ENCODE measurements at regions not wholly inside any gene's neighbourhood (a gene's known extent, or its start where the extent isn't known, plus 50 kb on each side); places are given as distances from the start of the nearest gene placed in this dataset.

DNA sequence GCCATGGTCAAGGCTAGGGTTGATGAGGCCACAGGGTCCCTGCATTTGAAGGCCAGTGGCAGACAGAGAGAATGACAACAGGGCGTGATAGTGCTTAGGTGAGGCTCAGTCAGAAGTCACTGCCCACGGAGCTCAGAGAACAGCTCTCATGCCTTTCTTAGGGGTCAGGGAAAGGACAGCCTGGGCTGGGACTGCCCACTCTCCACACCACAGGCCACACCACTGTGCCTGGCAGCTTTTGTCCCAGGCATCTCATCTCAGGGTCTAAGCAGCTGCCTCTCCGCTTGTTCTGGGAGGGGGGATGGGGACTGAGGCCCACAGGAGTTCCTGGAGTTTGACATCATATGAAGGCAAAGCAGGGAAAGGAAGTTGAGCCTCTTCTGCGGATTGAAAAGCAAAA, 150.2 kb upstream of the B3GAT1 start:
- in situ Hi-C loops (cut with MboI; ENCODE audit: low sequenced_read_pairs) = no loop called here
- no peaks in the 10 kb centered on the region for H3K36me3 ChIP-seq (replicated peaks)
- H3K27me3 ChIP-seq (ENCODE audit: low read depth) = no peaks in the 10 kb centered on the region; the same call in 1 of the 2 replicates
- H3K9me3 ChIP-seq = no peaks in the 10 kb centered on the region
- no peaks in the 10 kb centered on the region for H3K4me1 ChIP-seq
- H3K4me3 ChIP-seq = no peak overlapping the region
- DNase-seq (ENCODE audit: low spot score in 2 of 2) = no peak

DNA sequence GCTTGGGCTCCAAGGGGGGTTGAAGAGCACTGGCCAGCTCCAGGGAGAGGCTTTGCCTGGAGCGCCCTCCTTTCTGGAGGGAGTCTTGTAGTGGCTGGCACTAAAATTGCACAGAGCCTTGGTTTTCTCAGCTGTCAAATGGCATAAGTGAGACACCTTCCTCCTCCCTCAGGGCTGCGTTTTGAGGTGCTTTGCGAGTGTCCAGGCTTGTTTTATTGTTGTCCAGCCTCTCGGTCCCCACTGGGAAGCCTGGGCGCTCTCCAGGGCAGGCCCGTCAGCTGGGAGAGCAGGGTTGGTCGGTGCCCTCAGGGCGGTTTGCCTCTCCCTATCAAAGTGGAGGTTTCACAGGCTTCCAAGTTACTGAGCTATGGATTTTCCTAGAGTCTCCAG, 149.3 kb upstream of the B3GAT1 start:
- no peak for DNase-seq (ENCODE audit: low spot score in 2 of 2)
- Histone ChIP-seq H3K36me3 (replicated peaks) (no peaks in the 10 kb centered on the region), H3K4me1 (no peaks in the 10 kb centered on the region), H3K27me3 (ENCODE audit: low read depth) (no peaks in the 10 kb centered on the region; the same call in 1 of the 2 replicates), H3K4me3 (no peak overlapping the region), H3K9me3 (no peaks in the 10 kb centered on the region)
- in situ Hi-C loops (cut with MboI; ENCODE audit: low sequenced_read_pairs) = no loop called here

DNA sequence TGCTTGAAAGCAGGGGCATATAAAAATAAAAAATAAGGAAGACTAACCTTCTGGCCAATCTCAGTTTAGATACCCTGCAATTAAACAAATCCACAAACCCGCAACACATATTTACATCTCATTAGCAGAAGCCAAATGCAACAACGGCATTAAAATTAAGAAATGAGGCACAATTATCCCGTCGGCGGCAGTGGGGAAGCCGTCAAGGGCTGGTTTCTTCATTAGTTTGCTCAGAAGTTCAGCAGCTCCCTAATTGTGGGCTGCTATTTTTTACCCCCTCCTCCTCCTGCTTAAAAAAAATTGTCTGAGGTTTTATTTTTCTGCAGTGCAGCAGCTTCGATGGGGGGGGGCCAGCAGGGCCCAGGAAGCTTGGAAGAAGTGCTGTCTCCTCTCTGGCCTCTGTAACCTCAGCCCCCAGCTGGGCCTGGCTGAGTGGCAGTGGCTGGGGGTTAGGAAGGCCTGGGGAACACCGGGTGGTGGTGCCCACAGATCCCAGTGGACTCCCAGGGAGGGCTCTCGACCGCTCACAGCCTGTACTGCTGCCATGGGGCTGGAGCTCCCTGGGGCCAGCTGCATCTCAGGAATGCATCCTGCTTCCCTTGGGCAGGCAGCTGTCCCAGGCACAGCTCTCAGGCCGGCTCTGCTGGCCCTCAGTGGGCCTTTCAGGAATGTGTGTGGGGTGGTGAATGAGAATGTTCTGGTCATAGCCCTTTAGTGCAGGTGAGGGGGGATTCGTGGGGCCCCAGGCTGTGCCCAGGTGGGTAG, 148.7 kb upstream of the B3GAT1 start:
- DNase-seq (ENCODE audit: low spot score in 2 of 2) = no peak
- Histone ChIP-seq H3K27me3 (ENCODE audit: low read depth) (no peaks in the 10 kb centered on the region; the same call in 1 of the 2 replicates), H3K4me3 (no peak overlapping the region), H3K4me1 (no peaks in the 10 kb centered on the region), H3K36me3 (replicated peaks) (no peaks in the 10 kb centered on the region), H3K9me3 (no peaks in the 10 kb centered on the region)
- in situ Hi-C loops (cut with MboI; ENCODE audit: low sequenced_read_pairs) = no loop called here

DNA sequence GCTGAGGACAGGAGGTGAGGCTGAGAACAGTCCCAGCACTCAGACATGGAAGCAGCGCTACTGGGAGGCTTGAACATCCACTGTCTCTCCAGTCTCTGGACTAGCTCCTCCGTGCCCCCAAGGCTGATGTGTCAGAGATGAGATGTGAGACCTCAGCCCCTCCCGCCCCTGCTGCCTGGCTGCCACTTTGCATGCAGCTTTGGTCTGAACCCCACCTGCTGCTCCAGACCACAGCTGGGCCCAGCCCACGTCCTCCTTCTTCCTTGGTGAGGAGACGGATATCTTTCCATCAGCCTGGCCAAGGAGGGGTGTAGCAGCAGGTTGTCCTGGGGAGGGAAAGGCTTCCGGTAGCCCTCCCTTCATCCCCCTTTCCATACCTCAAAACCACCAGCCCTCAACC, 148.0 kb upstream of the B3GAT1 start:
- Histone ChIP-seq H3K9me3 (no peaks in the 10 kb centered on the region), H3K4me1 (no peaks in the 10 kb centered on the region), H3K4me3 (no peak overlapping the region), H3K27me3 (ENCODE audit: low read depth) (no peaks in the 10 kb centered on the region; the same call in 1 of the 2 replicates), H3K36me3 (replicated peaks) (no peaks in the 10 kb centered on the region)
- no peak for DNase-seq (ENCODE audit: low spot score in 2 of 2)
- in situ Hi-C loops (cut with MboI; ENCODE audit: low sequenced_read_pairs) = no loop called here

DNA sequence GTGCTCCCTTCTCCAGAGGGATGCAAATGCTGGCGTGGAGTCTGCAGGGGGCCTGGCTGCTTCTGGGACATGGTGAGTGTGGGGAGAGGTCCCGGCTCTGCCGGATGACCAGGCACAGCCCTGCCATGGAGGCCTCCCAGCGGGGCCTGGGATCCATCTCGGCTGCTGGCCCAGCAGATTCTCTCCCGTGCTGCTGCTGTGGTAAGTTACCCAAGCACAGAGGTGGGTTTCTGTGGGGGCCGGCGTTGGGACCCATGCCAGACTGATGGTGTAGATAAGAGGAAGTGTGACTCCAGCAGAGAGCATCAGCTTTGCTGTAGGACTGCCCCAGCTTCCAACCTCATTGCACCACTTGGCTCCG, 147.5 kb upstream of the B3GAT1 start:
- Histone ChIP-seq H3K4me1 (no peaks in the 10 kb centered on the region), H3K36me3 (replicated peaks) (no peaks in the 10 kb centered on the region), H3K27me3 (ENCODE audit: low read depth) (no peaks in the 10 kb centered on the region; the same call in 1 of the 2 replicates), H3K4me3 (no peak overlapping the region), H3K9me3 (no peaks in the 10 kb centered on the region)
- no peak for DNase-seq (ENCODE audit: low spot score in 2 of 2)
- in situ Hi-C loops (cut with MboI; ENCODE audit: low sequenced_read_pairs) = no loop called here

DNA sequence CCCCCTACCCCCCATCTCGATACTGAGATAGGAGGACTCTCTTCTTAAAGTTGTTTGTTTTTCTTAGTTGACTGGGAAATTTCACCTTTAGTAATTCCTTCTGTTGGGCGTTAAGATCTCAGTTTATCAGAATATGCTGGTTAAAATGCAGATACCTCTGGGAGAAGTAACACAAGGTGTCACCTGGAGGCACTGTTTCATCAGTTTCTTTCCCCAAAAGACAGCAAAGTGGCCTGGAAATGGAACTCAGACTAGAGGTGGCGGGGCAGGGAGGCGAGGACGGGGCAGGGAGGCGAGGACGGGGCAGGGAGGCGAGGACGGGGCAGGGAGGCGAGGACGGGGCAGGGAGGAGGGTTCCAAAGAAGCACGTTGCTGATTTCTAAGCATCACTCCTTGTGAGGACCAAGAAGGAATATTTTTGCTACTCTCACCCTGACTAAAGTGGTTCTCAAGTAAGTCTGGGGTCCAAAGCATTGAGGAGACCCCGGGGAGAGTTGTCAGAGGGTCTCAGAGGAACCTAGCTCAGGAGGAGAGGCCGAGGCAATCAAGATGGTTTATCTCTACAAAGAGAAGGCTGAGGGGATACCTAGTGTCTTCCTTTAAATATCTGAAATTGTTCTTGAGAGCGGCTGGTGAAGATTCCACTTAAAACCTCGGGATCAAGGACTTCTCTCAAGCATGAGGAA, 147.0 kb upstream of the B3GAT1 start:
- in situ Hi-C loops (cut with MboI; ENCODE audit: low sequenced_read_pairs) = no loop called here
- Histone ChIP-seq H3K36me3 (replicated peaks) (no peaks in the 10 kb centered on the region), H3K4me1 (no peaks in the 10 kb centered on the region), H3K9me3 (no peaks in the 10 kb centered on the region), H3K27me3 (ENCODE audit: low read depth) (no peaks in the 10 kb centered on the region; the same call in 1 of the 2 replicates), H3K4me3 (no peak overlapping the region)
- no peak for DNase-seq (ENCODE audit: low spot score in 2 of 2)

DNA sequence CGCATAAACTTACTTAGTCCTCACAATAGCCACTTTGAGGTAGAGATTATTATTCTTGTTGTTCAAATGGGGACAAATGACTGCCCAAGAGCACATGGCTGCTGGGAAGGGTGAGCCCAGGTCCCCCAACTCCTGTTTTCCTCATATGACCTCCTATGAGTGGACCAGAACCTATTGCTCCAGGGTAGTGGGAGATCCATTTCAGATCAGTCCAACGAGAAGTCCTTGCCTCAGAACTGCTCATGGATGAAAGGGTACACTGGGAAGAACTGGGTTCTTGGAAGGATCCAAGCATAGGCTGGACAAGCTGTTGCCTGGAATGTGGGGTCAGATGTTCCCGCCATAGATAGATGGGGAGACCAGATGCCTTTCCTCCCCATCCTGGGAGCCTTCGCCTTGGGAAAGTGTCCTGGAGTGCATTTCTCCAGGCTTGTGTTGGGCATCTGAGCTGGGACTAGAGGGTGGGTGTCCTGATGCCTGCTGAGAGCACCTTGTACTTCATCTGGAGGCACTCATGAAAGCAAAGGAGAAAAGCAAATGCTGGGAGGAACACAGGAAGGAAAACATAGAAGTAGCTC, 146.3 kb upstream of the B3GAT1 start:
- in situ Hi-C loops (cut with MboI; ENCODE audit: low sequenced_read_pairs) = no loop called here
- no peak overlapping the region for H3K4me3 ChIP-seq
- DNase-seq (ENCODE audit: low spot score in 2 of 2) = no peak
- H3K9me3 ChIP-seq = no peaks in the 10 kb centered on the region
- H3K27me3 ChIP-seq (ENCODE audit: low read depth) = no peaks in the 10 kb centered on the region; the same call in 1 of the 2 replicates
- no peaks in the 10 kb centered on the region for H3K36me3 ChIP-seq (replicated peaks)
- no peaks in the 10 kb centered on the region for H3K4me1 ChIP-seq

DNA sequence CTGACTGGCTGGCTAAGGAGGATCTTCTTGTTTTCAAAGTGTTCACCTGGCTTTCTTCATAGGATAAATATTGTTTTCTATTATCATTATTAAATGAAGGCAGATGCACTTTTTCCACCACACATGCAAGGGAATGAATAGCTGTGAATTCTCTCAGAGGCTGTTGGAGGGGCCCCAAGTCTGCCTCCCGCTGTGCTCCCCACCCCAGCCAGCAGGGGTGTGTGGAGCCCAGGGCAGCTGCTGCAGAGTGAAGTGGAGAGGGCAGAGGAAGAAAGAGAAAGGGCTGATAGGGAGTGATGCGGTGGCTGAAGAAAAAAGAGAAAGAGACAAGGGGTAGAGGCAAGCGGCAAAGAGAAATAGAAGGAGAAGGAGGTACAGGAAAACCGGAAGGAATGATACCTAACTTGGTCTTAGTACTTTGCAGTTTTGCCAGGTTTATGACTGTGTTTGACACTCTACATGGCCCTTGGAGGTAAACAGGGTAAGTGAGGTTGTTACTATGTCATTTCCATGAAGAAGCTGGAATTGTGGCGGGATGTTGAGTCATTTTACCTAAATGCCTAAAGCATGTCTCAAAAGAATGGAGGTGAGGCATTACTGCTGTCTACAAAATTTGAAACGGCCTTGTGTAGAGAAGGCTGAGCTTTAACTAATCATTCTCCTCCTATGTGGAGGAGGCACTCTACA, 145.7 kb upstream of the B3GAT1 start:
- no peaks in the 10 kb centered on the region for H3K36me3 ChIP-seq (replicated peaks)
- no peak for DNase-seq (ENCODE audit: low spot score in 2 of 2)

DNA sequence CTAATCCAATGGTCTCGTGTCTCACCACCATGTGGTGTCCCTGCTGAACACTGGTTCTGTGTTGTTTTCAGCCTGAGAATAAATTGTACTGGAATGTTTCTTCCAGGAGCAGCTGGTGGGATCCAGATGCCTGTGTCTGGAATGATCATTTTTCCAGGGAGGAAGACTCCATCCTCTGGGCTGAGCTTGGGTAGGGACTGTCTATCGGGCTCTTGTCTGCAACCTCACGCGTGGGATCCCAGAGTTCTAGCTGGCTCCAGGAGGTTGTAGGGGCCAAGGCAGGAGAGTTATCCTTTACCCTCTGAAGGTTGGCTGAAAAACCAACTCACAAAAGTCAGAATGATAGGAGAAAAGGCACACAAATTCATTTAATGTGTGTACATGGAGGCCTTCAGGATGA, 144.1 kb upstream of the B3GAT1 start:
- Histone ChIP-seq H3K4me3 (no peak overlapping the region), H3K27me3 (ENCODE audit: low read depth) (peaks cover 4% of the 10 kb centered on the region), H3K9me3 (no peaks in the 10 kb centered on the region), H3K4me1 (no peaks in the 10 kb centered on the region), H3K36me3 (replicated peaks) (no peaks in the 10 kb centered on the region)
- in situ Hi-C loops (cut with MboI; ENCODE audit: low sequenced_read_pairs) = no loop called here
- no peak for DNase-seq (ENCODE audit: low spot score in 2 of 2)

More for the DNA sequence above, 145.7 kb upstream of the B3GAT1 start:
- H3K9me3 ChIP-seq = no peaks in the 10 kb centered on the region
- in situ Hi-C loops (cut with MboI; ENCODE audit: low sequenced_read_pairs) = no loop called here
- no peak overlapping the region for H3K4me3 ChIP-seq
- peaks cover 2% of the 10 kb centered on the region for H3K27me3 ChIP-seq (ENCODE audit: low read depth)
- no peaks in the 10 kb centered on the region for H3K4me1 ChIP-seq

DNA sequence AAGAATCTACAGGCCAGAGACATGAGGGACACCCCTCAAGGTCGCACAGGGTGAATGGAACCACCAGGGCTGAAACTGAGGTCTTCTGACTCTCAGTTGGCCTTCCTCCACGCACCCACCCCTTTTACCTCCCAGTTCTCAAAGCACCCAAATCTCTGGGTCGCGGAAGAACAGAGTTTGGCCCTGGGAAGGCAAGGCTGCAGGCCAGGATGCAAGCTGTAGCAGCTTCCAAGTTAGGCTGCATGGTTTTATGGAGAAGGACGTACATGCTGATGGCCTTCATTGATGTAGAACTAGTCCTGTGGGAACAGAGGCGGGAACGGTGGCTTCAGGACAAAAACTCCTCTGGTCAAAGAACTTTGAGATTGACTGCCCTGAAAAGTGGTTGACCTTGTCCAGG, 143.5 kb upstream of the B3GAT1 start:
- DNase-seq (ENCODE audit: low spot score in 2 of 2) = no peak
- peaks cover 4% of the 10 kb centered on the region for H3K27me3 ChIP-seq (ENCODE audit: low read depth)
- H3K4me3 ChIP-seq = no peak overlapping the region
- H3K36me3 ChIP-seq (replicated peaks) = no peaks in the 10 kb centered on the region
- H3K4me1 ChIP-seq = no peaks in the 10 kb centered on the region
- in situ Hi-C loops (cut with MboI; ENCODE audit: low sequenced_read_pairs) = no loop called here
- no peaks in the 10 kb centered on the region for H3K9me3 ChIP-seq

DNA sequence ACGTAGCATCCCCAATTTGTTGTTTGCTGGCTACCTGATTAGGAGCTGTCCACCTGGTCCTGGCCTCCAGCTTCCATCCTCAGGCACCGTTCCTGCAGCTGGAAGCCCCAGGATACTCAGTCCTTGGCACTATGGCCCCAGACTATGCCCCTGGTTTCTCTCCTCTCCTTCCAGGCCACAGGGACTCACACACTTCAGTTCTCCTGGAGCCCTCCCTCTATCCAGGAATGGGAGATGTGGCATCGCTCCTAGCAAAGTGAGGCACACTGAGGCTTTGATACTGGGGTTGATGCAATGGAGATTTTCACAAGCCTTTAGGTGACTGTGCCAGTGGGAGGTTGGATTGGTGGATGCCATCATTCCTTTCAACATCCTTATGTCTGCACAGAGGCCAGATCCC, 142.8 kb upstream of the B3GAT1 start:
- DNase-seq (ENCODE audit: low spot score in 2 of 2) = no peak
- H3K4me1 ChIP-seq = no peaks in the 10 kb centered on the region
- in situ Hi-C loops (cut with MboI; ENCODE audit: low sequenced_read_pairs) = no loop called here

DNA sequence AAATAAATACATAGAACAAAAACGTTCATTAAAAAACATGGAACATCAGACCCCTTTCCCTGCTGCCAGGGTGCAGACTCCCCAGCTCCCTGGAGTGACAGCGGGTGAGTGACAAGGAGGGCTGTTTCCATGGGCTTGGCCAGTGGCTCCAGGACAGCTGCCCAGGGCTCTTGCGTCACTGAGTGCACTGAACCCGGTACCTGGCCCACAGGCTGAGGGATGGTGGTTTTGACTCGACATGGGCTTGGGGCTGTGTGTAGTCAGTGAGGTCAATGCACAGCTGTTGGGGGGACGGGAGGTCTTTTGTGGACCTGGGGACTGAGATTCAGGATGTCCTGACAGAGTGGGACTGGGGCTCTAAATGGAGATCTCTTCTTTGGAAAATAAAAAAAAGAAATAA, 142.1 kb upstream of the B3GAT1 start:
- in situ Hi-C loops (cut with MboI; ENCODE audit: low sequenced_read_pairs) = no loop called here
- no peaks in the 10 kb centered on the region for H3K36me3 ChIP-seq (replicated peaks)
- no peak for DNase-seq (ENCODE audit: low spot score in 2 of 2)
- H3K27me3 ChIP-seq (ENCODE audit: low read depth) = peaks cover 4% of the 10 kb centered on the region
- no peak overlapping the region for H3K4me3 ChIP-seq
- H3K4me1 ChIP-seq = no peaks in the 10 kb centered on the region
- no peaks in the 10 kb centered on the region for H3K9me3 ChIP-seq

More for the DNA sequence above, 142.8 kb upstream of the B3GAT1 start:
- no peak overlapping the region for H3K4me3 ChIP-seq
- peaks cover 4% of the 10 kb centered on the region for H3K27me3 ChIP-seq (ENCODE audit: low read depth)
- no peaks in the 10 kb centered on the region for H3K9me3 ChIP-seq
- no peaks in the 10 kb centered on the region for H3K36me3 ChIP-seq (replicated peaks)

DNA sequence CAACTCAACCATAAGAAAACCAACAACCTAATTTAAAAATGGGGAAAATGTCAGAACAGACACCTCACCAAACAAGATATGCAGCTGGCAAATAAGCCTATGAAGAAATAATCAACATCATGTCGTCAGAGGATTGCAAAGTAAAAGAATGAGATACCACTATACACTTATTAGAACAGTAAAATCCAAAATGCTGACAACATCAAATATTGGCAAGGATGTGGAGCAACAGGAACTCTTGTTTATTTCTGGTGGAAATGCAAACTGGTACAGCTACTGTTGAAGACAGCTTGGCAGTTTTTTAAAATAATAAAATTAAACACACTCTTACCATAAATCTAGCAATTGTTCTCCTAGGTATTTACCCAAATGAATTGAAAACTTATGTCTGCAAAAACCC, 140.7 kb upstream of the B3GAT1 start:
- in situ Hi-C loops (cut with MboI; ENCODE audit: low sequenced_read_pairs) = no loop called here
- H3K4me1 ChIP-seq = no peaks in the 10 kb centered on the region
- H3K27me3 ChIP-seq (ENCODE audit: low read depth) = peaks cover 4% of the 10 kb centered on the region
- H3K4me3 ChIP-seq = no peak overlapping the region
- DNase-seq (ENCODE audit: low spot score in 2 of 2) = no peak
- no peaks in the 10 kb centered on the region for H3K36me3 ChIP-seq (replicated peaks)
- H3K9me3 ChIP-seq = no peaks in the 10 kb centered on the region

DNA sequence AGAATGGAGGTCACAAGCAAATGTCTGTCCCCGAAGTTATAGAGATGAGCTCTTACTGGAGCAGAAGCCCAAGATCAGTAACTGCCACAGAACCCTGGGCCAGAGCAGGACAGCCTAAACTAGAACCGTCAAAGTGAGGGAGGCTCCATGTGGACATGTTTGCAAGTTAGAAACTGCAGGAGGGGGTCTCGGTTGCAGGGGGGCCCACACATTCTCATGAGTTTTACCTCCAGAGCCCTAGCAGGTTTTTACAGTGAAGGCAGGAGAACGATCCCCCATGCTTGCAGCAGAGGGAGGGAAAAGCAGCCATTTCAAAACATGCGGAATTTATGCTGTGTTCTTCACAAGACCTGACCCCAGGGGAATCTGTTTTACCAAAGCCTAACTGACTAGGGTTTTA, 133.5 kb upstream of the B3GAT1 start:
- H3K36me3 ChIP-seq (replicated peaks) = no peaks in the 10 kb centered on the region
- H3K9me3 ChIP-seq = no peaks in the 10 kb centered on the region
- in situ Hi-C loops (cut with MboI; ENCODE audit: low sequenced_read_pairs) = no loop called here
- no peak for DNase-seq (ENCODE audit: low spot score in 2 of 2)
- no peaks in the 10 kb centered on the region for H3K27me3 ChIP-seq (ENCODE audit: low read depth)
- no peaks in the 10 kb centered on the region for H3K4me1 ChIP-seq
- no peak overlapping the region for H3K4me3 ChIP-seq
